ENCODE measurements at regions not wholly inside any gene's neighbourhood (a gene's known extent, or its start where the extent isn't known, plus 50 kb on each side); places are given as distances from the start of the nearest gene placed in this dataset.

DNA sequence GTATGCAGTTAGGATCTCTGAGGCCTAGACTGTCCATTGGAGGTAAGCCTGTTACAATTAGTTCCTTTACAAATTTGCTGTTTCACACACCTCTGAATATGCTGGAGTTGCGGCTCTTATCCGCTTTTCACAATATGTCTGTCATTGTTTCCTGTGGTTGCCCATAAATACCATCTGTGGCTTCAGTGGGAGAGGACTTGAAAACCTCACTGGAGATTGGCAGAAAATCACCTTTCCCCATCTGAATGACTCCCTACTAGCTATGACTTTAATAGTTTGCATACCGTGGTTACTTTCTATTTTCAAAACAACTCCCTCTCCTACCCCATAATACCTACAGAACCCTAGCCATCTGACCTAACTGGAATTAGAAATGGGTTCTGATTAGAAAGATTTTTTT is 454.3 kb downstream of the PCDH17 start:
- TF ChIP-seq, protein P1, sequence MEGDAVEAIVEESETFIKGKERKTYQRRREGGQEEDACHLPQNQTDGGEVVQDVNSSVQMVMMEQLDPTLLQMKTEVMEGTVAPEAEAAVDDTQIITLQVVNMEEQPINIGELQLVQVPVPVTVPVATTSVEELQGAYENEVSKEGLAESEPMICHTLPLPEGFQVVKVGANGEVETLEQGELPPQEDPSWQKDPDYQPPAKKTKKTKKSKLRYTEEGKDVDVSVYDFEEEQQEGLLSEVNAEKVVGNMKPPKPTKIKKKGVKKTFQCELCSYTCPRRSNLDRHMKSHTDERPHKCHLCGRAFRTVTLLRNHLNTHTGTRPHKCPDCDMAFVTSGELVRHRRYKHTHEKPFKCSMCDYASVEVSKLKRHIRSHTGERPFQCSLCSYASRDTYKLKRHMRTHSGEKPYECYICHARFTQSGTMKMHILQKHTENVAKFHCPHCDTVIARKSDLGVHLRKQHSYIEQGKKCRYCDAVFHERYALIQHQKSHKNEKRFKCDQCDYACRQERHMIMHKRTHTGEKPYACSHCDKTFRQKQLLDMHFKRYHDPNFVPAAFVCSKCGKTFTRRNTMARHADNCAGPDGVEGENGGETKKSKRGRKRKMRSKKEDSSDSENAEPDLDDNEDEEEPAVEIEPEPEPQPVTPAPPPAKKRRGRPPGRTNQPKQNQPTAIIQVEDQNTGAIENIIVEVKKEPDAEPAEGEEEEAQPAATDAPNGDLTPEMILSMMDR (IDR thresholded peaks at IDR 0.05; ENCODE audit: low read depth, low read length): no peak
- DNase-seq (ENCODE audit: low read depth in 2 of 2): no peak
- H3K4me3 ChIP-seq (replicated peaks in 1 of 2; ENCODE audit: low read depth in 2 of 2, low read length in 2 of 2): no peak overlapping the region

DNA sequence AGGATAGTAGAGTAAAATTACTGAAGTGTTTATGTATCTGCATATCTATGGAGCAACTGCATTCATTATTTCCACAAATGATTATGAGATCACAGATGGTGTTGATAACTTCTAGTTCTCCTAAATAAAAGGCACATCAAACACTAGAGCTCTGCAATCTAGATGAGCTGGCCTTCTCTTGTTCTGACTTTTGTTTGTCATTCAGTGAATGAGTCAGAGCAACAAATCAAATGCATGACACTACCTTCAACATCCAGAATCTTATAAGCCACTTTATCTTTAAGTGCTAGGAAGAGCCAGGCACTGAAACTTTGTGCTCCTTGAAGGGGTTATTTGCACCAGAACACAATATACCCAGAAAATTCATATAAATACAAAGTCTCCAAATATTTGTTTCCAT is 456.0 kb downstream of the PCDH17 start:
- no peak for DNase-seq (ENCODE audit: low read depth in 2 of 2)
- TF ChIP-seq, protein P1 (IDR thresholded peaks at IDR 0.05; ENCODE audit: low read depth, low read length): no peak
- H3K4me3 ChIP-seq (replicated peaks in 1 of 2; ENCODE audit: low read depth in 2 of 2, low read length in 2 of 2): no peak overlapping the region

DNA sequence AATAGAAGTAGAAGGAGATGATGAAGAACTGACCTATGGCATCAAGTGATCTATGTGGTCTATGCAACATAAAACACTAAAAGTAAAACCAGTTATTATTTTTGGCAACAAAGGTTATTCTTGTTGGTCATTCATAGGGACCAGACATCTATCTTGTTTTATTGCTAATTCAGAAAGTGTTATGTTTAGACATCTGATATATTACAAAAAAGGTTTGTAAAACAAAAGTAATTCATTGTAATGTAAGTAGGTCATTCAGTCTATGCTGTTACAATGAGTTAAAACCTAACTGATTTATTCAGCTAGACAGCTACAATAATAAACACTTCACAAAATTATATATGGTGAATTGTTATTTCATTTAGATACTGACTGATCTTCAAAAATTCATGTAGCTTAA is 461.9 kb downstream of the PCDH17 start:
- no peak overlapping the region for H3K4me3 ChIP-seq (replicated peaks in 1 of 2; ENCODE audit: low read depth in 2 of 2, low read length in 2 of 2)
- DNase-seq (ENCODE audit: low read depth in 2 of 2): no peak
- TF ChIP-seq, protein P1 (IDR thresholded peaks at IDR 0.05; ENCODE audit: low read depth, low read length): no peak

DNA sequence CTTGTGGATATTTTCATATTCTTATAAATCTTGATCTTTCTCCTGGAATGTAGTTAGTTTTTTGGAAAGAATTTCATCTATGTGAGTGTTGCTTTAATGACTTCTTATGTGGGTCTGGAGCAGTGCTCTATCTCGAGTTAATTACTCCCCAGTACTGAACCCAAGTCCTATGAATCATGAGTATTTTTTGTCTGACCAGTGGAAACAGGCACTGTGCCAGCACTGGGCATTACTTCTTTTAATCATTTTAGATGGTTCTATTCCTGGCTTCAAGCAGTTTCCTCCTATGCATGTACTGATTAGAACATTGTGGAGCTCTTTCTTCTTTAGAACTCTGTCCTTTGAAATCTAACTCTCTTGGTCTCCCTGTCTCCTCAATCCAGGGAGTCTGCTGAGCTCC is 466.3 kb downstream of the PCDH17 start:
- TF ChIP-seq, protein P1 (IDR thresholded peaks at IDR 0.05; ENCODE audit: low read depth, low read length): no peak
- peak in 1 of 2 donors; percentile 11 for DNase-seq (ENCODE audit: low read depth in 2 of 2)
- no peak overlapping the region for H3K4me3 ChIP-seq (replicated peaks in 1 of 2; ENCODE audit: low read depth in 2 of 2, low read length in 2 of 2)

DNA sequence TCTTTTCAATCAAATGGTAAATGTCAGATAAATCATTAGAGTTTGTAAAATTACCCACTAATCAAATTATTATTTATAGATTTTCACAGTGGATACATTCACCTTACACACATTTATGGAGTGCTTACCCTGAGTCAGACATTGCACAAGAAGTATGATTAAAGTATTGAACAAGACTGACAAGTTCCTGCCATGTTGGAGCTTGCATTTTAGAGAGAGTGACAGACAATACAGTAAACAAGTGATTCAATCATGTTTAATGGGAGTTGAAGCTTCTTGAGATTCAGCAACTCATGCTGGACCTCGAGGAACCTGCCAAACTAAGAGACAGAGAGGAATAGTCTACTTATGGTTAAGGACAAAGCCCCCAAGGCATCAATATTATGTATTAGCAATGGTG is 487.8 kb downstream of the PCDH17 start:
- TF ChIP-seq, protein P1 (IDR thresholded peaks at IDR 0.05; ENCODE audit: low read depth, low read length): no peak
- DNase-seq (ENCODE audit: low read depth in 2 of 2): no peak
- H3K4me3 ChIP-seq (replicated peaks in 1 of 2; ENCODE audit: low read depth in 2 of 2, low read length in 2 of 2): no peak overlapping the region

DNA sequence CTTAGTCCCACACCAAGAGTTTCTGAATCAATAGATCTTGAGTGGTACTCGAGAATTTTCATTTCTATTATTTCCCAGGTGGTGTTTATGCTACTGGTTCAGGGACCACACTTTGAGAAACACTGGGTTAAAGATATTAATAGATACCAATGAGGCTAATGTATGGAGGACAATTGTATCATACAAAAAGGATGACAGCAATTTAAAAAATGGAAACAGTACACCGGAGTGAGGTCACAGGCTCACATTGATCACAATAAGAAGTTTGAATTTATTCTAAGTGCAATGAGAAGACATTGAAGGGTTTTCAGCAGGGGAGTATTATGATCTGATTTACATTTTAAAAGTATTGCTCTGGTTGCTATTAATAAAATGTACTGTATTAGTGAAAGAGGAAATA is 488.3 kb downstream of the PCDH17 start:
- no peak overlapping the region for H3K4me3 ChIP-seq (replicated peaks in 1 of 2; ENCODE audit: low read depth in 2 of 2, low read length in 2 of 2)
- TF ChIP-seq, protein P1 (IDR thresholded peaks at IDR 0.05; ENCODE audit: low read depth, low read length): no peak
- DNase-seq (ENCODE audit: low read depth in 2 of 2): no peak

DNA sequence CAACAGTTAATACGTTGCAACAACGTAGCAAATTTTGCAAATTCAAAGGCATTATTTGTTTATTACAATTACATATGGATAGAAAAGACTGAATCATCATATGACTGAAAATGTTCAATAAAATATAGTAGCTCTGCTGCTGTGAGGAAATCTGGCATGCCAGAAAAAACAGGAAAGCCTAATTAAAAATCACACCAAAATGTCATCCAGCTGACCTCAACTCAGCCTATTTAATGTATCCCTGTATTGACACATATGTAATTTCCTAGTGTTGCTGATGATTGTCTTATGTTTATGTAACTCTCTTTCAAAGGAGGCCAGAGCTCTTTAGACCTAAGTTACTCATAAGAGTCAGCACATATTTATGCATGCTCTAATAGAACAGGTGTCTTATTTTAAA is 495.0 kb downstream of the PCDH17 start:
- TF ChIP-seq, protein P1 (IDR thresholded peaks at IDR 0.05; ENCODE audit: low read depth, low read length): no peak
- DNase-seq (ENCODE audit: low read depth in 2 of 2): no peak
- H3K4me3 ChIP-seq (replicated peaks in 1 of 2; ENCODE audit: low read depth in 2 of 2, low read length in 2 of 2): no peak overlapping the region
